ENCODE measurements at regions not wholly inside any gene's neighbourhood (a gene's known extent, or its start where the extent isn't known, plus 50 kb on each side); places are given as distances from the start of the nearest gene placed in this dataset.

DNA sequence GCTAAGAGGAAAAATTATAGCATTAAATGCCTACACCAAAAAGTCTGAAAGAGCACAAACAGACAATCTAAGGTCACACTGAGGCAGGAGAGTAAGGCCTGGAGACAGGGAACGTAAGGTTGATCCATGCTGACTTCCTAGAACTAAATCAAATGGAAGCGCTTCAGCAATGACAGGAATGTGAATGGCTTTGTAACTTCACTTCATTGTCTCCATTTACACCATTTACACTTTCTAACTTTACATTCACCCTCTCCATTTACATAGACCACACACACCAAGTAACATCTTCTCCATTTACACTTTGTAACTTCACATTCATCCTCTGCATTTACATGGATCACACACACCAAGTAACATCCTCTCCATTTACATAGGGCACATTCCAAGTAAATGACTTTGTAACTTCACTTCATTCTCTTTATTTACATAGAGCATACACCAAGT, 103.1 kb upstream of the SPATS2L start:
- Histone ChIP-seq H3K4me3 (ENCODE audit: low read length) (peak overlapping the region; percentile 8; the same call in 1 of the 2 replicates), H3K27ac (ENCODE audit: low read length) (peak overlapping the region; percentile 79), H3K27me3 (ENCODE audit: insufficient read depth, low read length) (no peaks in the 10 kb centered on the region), H3K36me3 (ENCODE audit: insufficient read depth, low read depth, low read length) (no peaks in the 10 kb centered on the region), H3K9ac (ENCODE audit: low read depth, low read length) (peak overlapping the region; percentile 67; the same call in 1 of the 2 replicates), H3K9me3 (ENCODE audit: insufficient read depth, low read depth, low read length) (no peaks in the 10 kb centered on the region; the same call in 1 of the 2 replicates), H3K4me1 (ENCODE audit: insufficient read depth, low read length) (peaks cover 27% of the 10 kb centered on the region; the same call in 1 of the 2 replicates)

DNA sequence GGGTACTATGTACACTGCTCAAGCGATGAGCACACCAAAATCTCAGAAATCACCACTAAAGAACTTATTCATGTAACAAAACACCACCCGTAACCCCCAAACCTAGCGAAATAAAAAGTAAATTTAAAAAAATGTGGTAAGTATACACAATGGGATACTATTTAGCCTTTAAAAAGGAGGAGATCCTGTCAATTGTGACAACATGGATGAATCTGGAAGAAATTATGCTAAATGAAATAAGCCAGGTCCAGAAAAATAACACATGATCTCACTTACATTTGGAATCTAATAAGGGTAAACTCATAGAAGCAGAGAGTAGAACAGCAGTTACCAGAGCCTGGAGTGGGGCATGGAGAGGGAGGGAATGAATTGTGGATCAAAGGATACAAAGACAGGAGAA, 98.5 kb upstream of the SPATS2L start:
- Histone ChIP-seq H3K9me3 (ENCODE audit: insufficient read depth, low read depth, low read length) (no peaks in the 10 kb centered on the region; the same call in 1 of the 2 replicates), H3K9ac (ENCODE audit: low read depth, low read length) (no peak overlapping the region), H3K4me1 (ENCODE audit: insufficient read depth, low read length) (peaks cover 10% of the 10 kb centered on the region; the same call in 1 of the 2 replicates), H3K36me3 (ENCODE audit: insufficient read depth, low read depth, low read length) (no peaks in the 10 kb centered on the region), H3K4me3 (ENCODE audit: low read length) (no peak overlapping the region), H3K27ac (ENCODE audit: low read length) (no peak overlapping the region), H3K27me3 (ENCODE audit: insufficient read depth, low read length) (no peaks in the 10 kb centered on the region)

DNA sequence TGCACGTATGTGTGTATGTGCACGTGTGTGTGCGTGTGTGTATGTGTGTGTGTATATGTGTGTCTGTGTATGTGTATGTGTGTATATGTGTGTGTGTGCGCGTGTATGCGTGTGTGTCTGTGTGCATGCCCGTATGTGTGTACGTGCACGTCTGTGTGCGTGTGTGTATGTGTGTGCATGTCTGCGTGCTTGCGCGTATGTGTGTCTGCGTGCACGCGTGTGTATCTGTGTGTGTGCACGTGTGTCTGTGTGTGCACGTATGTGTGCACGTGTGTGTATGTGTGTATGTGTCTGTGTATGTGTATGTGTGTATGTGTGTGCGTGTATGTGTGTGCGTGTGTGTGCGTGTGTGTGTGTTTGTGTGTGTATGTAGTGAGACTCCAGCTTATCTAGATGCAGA, 97.5 kb upstream of the SPATS2L start:
- Histone ChIP-seq H3K4me1 (ENCODE audit: insufficient read depth, low read length) (peaks cover 2% of the 10 kb centered on the region; the same call in 1 of the 2 replicates), H3K27me3 (ENCODE audit: insufficient read depth, low read length) (no peaks in the 10 kb centered on the region), H3K9ac (ENCODE audit: low read depth, low read length) (no peak overlapping the region), H3K27ac (ENCODE audit: low read length) (no peak overlapping the region), H3K36me3 (ENCODE audit: insufficient read depth, low read depth, low read length) (no peaks in the 10 kb centered on the region), H3K9me3 (ENCODE audit: insufficient read depth, low read depth, low read length) (no peaks in the 10 kb centered on the region; the same call in 1 of the 2 replicates), H3K4me3 (ENCODE audit: low read length) (no peak overlapping the region)

DNA sequence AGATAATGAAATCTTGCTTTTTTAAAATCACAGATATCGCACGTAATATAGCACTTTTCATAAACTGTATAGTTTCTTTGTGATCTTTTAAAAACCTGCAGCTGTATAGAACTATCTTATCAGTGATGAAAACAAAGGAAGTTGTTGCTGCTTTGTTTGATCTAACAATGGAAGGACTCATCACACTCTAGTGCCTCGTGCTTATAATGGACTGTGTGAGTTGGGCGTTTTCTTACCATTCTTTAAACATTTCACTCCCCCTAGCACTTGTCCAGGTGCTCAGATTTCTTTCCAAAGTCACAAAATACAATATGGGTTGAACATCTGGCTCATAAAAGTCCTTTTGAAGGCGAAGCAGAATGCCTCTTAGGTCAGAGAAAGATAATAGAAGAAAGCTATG, 94.8 kb upstream of the SPATS2L start:
- H3K4me3 ChIP-seq (ENCODE audit: low read length), result no peak overlapping the region
- no peaks in the 10 kb centered on the region for H3K36me3 ChIP-seq (ENCODE audit: insufficient read depth, low read depth, low read length)
- H3K9me3 ChIP-seq (ENCODE audit: insufficient read depth, low read depth, low read length), result no peaks in the 10 kb centered on the region; the same call in 1 of the 2 replicates
- H3K4me1 ChIP-seq (ENCODE audit: insufficient read depth, low read length), result no peaks in the 10 kb centered on the region
- no peak overlapping the region for H3K27ac ChIP-seq (ENCODE audit: low read length)
- H3K9ac ChIP-seq (ENCODE audit: low read depth, low read length), result no peak overlapping the region
- no peaks in the 10 kb centered on the region for H3K27me3 ChIP-seq (ENCODE audit: insufficient read depth, low read length)

DNA sequence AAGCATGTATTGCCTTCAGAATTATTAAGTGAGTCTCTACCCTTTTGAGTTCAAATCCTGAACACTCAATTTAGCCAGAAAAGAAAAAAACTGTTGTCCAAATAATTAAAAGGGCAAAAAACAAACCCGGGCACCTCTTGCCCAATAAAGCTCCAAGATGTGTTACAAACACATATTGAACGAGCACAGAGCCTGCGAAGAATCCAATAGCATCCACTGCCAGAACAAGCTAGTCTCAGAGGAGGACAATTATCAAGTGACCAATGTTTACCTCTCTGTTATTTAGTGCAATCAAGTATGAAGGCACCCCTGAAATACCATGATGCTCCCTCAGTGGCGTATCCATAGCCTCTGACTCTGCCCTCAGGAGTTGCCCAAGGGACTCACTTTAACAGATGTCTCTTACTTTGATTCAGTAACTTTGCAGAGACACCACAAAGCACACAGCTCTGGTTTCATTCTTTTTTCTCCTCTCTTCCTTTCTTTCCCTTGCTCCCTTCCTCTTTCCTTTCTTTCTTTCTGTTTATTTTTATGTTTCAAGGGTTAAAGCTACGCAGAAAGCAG, 93.5 kb upstream of the SPATS2L start:
- H3K9me3 ChIP-seq (ENCODE audit: insufficient read depth, low read depth, low read length), result no peaks in the 10 kb centered on the region
- no peak overlapping the region for H3K27ac ChIP-seq (ENCODE audit: low read length)
- no peak overlapping the region for H3K9ac ChIP-seq (ENCODE audit: low read depth, low read length)
- no peaks in the 10 kb centered on the region for H3K4me1 ChIP-seq (ENCODE audit: insufficient read depth, low read length)
- no peaks in the 10 kb centered on the region for H3K36me3 ChIP-seq (ENCODE audit: insufficient read depth, low read depth, low read length)
- H3K4me3 ChIP-seq (ENCODE audit: low read length), result no peak overlapping the region
- H3K27me3 ChIP-seq (ENCODE audit: insufficient read depth, low read length), result no peaks in the 10 kb centered on the region

DNA sequence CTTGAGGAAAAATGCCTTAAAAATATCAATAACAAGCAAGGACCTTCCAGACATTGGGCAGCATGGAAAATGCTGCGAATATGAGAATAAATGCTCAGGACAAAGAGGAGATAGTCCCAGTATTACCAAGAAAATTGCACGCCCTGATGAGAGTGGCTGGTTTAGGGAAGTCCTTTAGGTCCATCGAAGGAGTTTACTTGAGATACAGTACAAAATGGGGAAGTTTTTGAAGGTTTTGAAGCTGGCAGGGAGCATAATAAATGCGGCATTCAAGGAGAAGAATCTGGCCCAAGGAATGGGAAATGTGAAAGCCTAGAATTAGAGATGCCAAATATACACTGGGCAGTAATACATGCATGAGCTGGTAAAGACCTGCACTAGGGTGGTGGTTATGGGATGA, 90.2 kb upstream of the SPATS2L start:
- no peak overlapping the region for H3K9ac ChIP-seq (ENCODE audit: low read depth, low read length)
- no peaks in the 10 kb centered on the region for H3K27me3 ChIP-seq (ENCODE audit: insufficient read depth, low read length)
- H3K36me3 ChIP-seq (ENCODE audit: insufficient read depth, low read depth, low read length), result no peaks in the 10 kb centered on the region
- no peaks in the 10 kb centered on the region for H3K9me3 ChIP-seq (ENCODE audit: insufficient read depth, low read depth, low read length)
- H3K4me1 ChIP-seq (ENCODE audit: insufficient read depth, low read length), result peaks cover 16% of the 10 kb centered on the region; the same call in 1 of the 2 replicates
- no peak overlapping the region for H3K4me3 ChIP-seq (ENCODE audit: low read length)
- H3K27ac ChIP-seq (ENCODE audit: low read length), result no peak overlapping the region

DNA sequence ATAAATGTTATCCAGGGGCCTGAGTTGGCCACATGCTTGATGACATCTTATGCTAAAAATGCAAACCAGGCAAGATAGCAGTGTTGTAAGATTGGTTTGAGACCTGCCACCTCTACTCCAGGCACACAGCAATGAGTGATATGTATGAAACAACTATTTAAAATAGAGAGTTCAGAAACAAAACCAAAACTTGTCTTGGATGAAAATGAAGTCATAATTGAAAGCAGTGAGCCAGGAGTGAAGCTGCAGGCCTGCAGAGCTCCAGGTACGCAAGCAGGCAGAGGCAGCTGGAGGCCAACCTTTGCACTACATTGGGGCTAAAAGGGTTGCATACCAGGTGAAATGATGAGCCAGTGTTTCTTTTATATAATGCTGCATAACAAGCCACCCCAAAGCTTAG, 89.2 kb upstream of the SPATS2L start:
- Histone ChIP-seq H3K4me3 (ENCODE audit: low read length) (no peak overlapping the region), H3K4me1 (ENCODE audit: insufficient read depth, low read length) (peaks cover 16% of the 10 kb centered on the region; the same call in 1 of the 2 replicates)

DNA sequence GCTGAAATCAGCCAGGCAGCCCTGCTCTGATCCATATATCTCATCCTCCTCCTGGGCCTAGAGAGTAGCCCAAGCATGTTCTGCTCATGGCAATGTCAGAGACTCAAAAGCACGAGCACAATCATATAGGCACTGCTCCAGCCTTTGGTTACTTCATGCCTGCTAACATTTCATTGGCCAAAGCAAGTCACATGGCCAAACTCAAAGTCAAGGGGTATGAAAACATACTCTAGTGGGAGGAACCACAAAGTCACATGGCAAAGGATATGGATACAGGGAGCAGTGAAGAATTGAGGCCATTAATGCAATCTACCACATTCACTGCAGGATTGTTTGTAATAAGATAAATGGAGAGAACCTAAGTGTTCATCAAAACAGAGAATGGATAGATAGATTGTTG, 87.8 kb upstream of the SPATS2L start:
- no peaks in the 10 kb centered on the region for H3K27me3 ChIP-seq (ENCODE audit: insufficient read depth, low read length)
- no peak overlapping the region for H3K9ac ChIP-seq (ENCODE audit: low read depth, low read length)
- no peaks in the 10 kb centered on the region for H3K36me3 ChIP-seq (ENCODE audit: insufficient read depth, low read depth, low read length)
- H3K27ac ChIP-seq (ENCODE audit: low read length), result no peak overlapping the region
- no peak overlapping the region for H3K4me3 ChIP-seq (ENCODE audit: low read length)
- no peaks in the 10 kb centered on the region for H3K9me3 ChIP-seq (ENCODE audit: insufficient read depth, low read depth, low read length)
- H3K4me1 ChIP-seq (ENCODE audit: insufficient read depth, low read length), result peaks cover 16% of the 10 kb centered on the region; the same call in 1 of the 2 replicates

More for the DNA sequence above, 89.2 kb upstream of the SPATS2L start:
- Histone ChIP-seq H3K9ac (ENCODE audit: low read depth, low read length) (no peak overlapping the region), H3K36me3 (ENCODE audit: insufficient read depth, low read depth, low read length) (no peaks in the 10 kb centered on the region), H3K27ac (ENCODE audit: low read length) (no peak overlapping the region), H3K27me3 (ENCODE audit: insufficient read depth, low read length) (no peaks in the 10 kb centered on the region), H3K9me3 (ENCODE audit: insufficient read depth, low read depth, low read length) (no peaks in the 10 kb centered on the region)

DNA sequence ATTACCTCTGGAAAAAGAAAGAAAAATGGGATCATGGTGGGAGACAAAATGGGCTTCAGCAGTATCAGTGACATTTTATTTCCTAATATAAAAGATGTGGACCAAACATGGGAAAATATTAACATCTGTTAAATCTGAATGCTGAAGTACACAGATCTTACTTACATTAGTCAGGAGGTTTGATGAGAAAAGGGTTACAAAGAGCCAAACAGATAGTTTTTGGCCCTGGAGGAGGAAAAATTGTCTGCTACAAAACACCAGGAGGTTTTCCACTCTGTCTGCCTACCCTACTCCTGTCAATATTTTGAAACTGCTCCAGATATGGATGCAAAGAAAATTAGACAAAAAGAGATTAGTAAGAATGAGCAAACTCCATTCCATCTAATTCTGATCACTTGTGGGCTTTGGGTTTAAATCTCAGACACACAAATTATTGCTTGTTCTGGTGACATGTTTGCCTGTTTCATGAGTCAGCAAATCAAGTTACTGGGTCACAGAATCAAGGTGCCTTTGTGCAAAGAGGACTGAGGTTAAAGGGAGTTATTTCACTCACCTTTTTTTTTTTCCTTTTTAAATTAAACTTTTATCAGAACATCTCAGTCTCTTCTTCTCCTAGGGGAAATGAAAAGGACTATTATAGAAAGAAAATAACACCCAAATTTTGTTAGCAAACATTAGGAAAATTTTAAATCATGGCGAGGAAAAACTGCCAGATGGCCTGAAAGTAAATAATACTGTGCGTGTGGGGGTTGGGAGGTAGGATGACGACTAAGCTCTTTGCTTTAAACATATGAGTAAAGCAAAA, 87.0 kb upstream of the SPATS2L start:
- no peaks in the 10 kb centered on the region for H3K9me3 ChIP-seq (ENCODE audit: insufficient read depth, low read depth, low read length)
- peaks cover 16% of the 10 kb centered on the region; the same call in 1 of the 2 replicates for H3K4me1 ChIP-seq (ENCODE audit: insufficient read depth, low read length)
- H3K27me3 ChIP-seq (ENCODE audit: insufficient read depth, low read length), result no peaks in the 10 kb centered on the region
- no peak overlapping the region for H3K27ac ChIP-seq (ENCODE audit: low read length)
- no peaks in the 10 kb centered on the region for H3K36me3 ChIP-seq (ENCODE audit: insufficient read depth, low read depth, low read length)
- no peak overlapping the region for H3K4me3 ChIP-seq (ENCODE audit: low read length)
- H3K9ac ChIP-seq (ENCODE audit: low read depth, low read length), result peak overlapping the region; percentile 25; the same call in 1 of the 2 replicates

DNA sequence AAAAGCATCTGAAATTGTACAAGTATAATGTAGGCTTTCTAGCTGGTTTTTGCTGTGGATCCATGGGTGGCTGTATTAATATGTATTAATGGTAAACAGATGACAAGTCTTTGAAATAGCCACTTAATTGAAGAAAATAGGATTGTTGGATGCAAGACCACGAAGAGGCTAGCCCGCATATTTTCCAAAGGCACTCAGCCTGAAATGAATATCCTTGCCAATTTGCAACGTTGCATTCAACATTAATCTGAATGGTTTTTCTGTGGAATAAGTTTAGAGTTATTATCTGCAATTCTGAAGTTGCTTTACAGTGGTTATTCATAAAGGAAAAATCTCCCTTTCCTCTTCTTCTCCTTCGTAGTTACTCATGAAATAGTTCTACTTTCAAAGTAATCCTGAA, 86.2 kb upstream of the SPATS2L start:
- Histone ChIP-seq H3K36me3 (ENCODE audit: insufficient read depth, low read depth, low read length) (no peaks in the 10 kb centered on the region), H3K27me3 (ENCODE audit: insufficient read depth, low read length) (no peaks in the 10 kb centered on the region), H3K9ac (ENCODE audit: low read depth, low read length) (no peak overlapping the region), H3K27ac (ENCODE audit: low read length) (no peak overlapping the region), H3K4me3 (ENCODE audit: low read length) (no peak overlapping the region), H3K4me1 (ENCODE audit: insufficient read depth, low read length) (peaks cover 16% of the 10 kb centered on the region; the same call in 1 of the 2 replicates), H3K9me3 (ENCODE audit: insufficient read depth, low read depth, low read length) (0 out of 2 replicates have a peak, but pooled peaks cover 3% of the 10 kb centered on the region)

DNA sequence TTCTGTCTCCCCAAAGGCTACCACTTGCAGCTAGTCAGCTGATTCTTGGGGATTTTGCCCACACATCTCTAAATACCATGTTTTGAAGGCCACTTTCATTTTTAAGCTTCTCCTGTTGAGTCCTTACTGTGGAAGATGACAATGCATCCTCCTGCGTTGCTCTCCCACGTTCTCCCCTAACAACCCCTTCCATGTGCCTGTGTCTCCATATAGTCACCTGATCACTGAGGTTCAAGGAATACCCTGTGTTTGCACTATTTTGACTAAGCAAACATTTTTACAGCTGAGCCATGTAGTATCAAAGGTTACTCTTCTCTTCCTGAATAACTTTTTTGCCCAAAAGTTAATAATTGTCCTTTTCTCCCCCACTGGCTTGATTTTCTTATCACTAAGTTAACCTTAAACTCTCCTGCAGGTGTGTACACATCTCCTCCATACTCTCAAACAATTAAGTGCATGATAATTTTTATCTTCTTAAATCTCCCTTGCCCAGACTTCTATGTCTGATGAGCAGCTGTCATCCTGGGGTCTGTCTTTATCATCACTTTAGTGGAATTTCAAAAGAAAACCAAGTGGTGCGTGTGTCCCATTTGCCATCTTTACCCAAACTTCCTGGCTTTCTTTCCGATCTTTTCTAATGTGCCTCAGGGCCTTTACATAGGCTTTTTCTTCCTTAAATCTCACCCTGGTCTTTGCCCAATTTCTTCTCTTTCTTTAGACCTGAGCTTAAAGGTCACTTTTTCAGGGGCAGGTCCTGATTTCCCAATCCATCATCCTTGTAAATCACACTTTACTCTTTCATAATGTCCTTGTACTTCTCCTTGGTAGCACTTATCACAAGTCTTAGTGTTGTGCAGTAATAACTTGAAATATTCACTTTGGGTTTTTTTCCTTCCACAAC, 85.2 kb upstream of the SPATS2L start:
- Histone ChIP-seq H3K9ac (ENCODE audit: low read depth, low read length) (no peak overlapping the region), H3K9me3 (ENCODE audit: insufficient read depth, low read depth, low read length) (0 out of 2 replicates have a peak, but pooled peaks cover 3% of the 10 kb centered on the region), H3K4me1 (ENCODE audit: insufficient read depth, low read length) (peaks cover 16% of the 10 kb centered on the region; the same call in 1 of the 2 replicates), H3K4me3 (ENCODE audit: low read length) (no peak overlapping the region), H3K36me3 (ENCODE audit: insufficient read depth, low read depth, low read length) (no peaks in the 10 kb centered on the region), H3K27me3 (ENCODE audit: insufficient read depth, low read length) (no peaks in the 10 kb centered on the region), H3K27ac (ENCODE audit: low read length) (no peak overlapping the region)

Measured in iPS-20b (cell line).